ENCODE measurements at regions not wholly inside any gene's neighbourhood (a gene's known extent, or its start where the extent isn't known, plus 50 kb on each side); places are given as distances from the start of the nearest gene placed in this dataset.

DNA sequence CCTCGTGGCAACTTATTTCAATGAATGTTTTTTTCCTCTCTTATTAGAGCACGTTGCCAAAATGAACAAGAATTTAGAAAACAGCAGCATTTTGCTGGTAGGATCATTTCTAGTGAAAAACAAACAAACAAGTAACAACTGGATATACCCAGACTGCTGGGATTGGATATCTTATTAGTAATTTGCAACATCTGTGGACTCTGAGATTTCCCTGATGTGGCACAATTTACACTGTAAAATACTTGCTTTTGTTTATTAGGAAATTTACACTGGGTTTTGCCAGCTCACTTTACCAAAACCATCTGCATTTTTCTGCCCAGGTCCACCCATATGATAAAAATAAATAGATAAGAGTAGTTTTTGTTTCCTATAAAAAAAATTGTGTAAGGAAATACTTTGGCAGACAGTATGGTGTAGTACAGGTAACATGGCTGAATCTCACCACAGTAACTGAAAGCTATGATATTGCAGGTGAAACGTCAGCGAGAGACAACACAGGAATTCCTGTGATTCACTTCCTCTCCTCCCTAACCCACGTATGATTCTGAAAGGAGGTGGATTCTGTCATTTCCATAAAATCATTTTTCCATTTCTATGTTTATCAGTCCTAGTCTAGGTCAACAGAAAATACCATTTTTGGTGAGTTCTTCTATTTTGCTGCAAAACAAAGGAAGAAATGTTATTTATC lies 176.2 kb upstream of the NOVA1 start:
- no peak overlapping the region for H3K27ac ChIP-seq (ENCODE audit: low read length)
- ChIA-PET CTCF (no interaction called here), POLR2A (no interaction called here)
- no TSS peak for BruUV-seq (replicated peaks)
- in situ Hi-C loops (cut with HindIII; ENCODE audit: low pct_unique_long_range_greater_than_20kb, low sequenced_read_pairs) = no loop called here
- H3K4me3 ChIP-seq (ENCODE audit: low read depth in 2 of 2, low read length in 2 of 2) = no peak overlapping the region
- H3K9me3 ChIP-seq (ENCODE audit: control insufficient read depth, insufficient read depth, low read depth, low read length) = no peaks in the 10 kb centered on the region
- no peak for DNase-seq (ENCODE audit: low read depth, low spot score)
- no peaks in the 10 kb centered on the region for H3K36me3 ChIP-seq (ENCODE audit: control insufficient read depth, insufficient read depth, low read length)
- intact Hi-C loops (cut with micrococcal nuclease; ENCODE audit: unreplicated experiment) = no loop called here
- H3K27me3 ChIP-seq (ENCODE audit: control insufficient read depth, insufficient read depth, low read length) = no peaks in the 10 kb centered on the region
- no peak for ATAC-seq
- TF ChIP-seq, protein P1, sequence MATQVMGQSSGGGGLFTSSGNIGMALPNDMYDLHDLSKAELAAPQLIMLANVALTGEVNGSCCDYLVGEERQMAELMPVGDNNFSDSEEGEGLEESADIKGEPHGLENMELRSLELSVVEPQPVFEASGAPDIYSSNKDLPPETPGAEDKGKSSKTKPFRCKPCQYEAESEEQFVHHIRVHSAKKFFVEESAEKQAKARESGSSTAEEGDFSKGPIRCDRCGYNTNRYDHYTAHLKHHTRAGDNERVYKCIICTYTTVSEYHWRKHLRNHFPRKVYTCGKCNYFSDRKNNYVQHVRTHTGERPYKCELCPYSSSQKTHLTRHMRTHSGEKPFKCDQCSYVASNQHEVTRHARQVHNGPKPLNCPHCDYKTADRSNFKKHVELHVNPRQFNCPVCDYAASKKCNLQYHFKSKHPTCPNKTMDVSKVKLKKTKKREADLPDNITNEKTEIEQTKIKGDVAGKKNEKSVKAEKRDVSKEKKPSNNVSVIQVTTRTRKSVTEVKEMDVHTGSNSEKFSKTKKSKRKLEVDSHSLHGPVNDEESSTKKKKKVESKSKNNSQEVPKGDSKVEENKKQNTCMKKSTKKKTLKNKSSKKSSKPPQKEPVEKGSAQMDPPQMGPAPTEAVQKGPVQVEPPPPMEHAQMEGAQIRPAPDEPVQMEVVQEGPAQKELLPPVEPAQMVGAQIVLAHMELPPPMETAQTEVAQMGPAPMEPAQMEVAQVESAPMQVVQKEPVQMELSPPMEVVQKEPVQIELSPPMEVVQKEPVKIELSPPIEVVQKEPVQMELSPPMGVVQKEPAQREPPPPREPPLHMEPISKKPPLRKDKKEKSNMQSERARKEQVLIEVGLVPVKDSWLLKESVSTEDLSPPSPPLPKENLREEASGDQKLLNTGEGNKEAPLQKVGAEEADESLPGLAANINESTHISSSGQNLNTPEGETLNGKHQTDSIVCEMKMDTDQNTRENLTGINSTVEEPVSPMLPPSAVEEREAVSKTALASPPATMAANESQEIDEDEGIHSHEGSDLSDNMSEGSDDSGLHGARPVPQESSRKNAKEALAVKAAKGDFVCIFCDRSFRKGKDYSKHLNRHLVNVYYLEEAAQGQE (IDR thresholded peaks at IDR 0.05; ENCODE audit: insufficient read depth in 1 of 2, low read depth in 2 of 2, low read length in 1 of 2) = no peak
- TF ChIP-seq SIN3A (IDR thresholded peaks at IDR 0.05; ENCODE audit: borderline replicate concordance, insufficient read depth, low read depth, low read length) (no peak), TCF7L2 (IDR thresholded peaks at IDR 0.05; ENCODE audit: low read depth, low read length) (no peak), POLR2AphosphoS5 (IDR thresholded peaks at IDR 0.05; ENCODE audit: low read depth, low read length) (no peak)
- TF ChIP-seq, protein P2, sequence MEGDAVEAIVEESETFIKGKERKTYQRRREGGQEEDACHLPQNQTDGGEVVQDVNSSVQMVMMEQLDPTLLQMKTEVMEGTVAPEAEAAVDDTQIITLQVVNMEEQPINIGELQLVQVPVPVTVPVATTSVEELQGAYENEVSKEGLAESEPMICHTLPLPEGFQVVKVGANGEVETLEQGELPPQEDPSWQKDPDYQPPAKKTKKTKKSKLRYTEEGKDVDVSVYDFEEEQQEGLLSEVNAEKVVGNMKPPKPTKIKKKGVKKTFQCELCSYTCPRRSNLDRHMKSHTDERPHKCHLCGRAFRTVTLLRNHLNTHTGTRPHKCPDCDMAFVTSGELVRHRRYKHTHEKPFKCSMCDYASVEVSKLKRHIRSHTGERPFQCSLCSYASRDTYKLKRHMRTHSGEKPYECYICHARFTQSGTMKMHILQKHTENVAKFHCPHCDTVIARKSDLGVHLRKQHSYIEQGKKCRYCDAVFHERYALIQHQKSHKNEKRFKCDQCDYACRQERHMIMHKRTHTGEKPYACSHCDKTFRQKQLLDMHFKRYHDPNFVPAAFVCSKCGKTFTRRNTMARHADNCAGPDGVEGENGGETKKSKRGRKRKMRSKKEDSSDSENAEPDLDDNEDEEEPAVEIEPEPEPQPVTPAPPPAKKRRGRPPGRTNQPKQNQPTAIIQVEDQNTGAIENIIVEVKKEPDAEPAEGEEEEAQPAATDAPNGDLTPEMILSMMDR (IDR thresholded peaks at IDR 0.05) = no peak
- no peaks in the 10 kb centered on the region for H3K4me1 ChIP-seq (ENCODE audit: control insufficient read depth, insufficient read depth, low read length)

DNA sequence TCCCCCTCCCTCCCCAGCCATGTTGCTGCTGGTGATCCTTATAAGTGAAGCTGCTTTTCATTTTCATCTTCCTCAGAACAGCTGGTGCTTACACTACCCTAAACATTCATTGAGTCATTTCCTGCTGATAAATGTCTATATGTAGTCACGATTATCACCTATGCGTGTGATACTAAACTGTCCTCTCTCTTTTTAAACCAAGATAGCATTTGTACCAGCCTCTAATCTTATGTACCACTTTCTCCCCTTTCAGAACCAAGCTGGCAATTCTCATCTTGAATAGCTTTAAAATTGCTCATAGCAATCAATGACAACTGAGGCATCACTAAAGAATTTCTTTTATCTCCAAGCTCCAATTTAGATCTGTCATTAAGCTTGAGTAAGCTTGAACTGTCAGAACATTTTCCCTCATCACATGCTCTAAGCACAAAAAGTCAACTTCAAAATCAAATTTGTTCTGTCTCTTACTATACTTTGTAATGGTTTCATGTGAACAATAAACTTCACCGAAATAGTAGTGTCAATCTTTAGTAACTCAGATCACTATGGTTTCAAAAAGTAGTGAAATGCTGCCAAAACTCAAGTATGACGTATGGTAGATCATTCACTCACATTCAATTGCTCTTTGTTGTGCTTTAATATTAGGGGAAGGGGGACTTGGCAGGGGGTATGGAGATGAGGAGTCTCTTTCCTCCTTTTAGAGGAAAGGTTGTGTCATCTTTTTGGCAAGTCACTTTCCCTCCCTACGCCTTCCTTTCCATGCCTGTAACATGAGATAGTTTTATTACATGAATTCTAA lies 178.1 kb upstream of the NOVA1 start:
- H3K4me3 ChIP-seq (ENCODE audit: low read depth in 2 of 2, low read length in 2 of 2) = peak overlapping the region in 1 of 2 experiments; percentile 34; a peak in 2 of 4 replicates

More for the DNA sequence above, 178.1 kb upstream of the NOVA1 start:
- BruUV-seq (replicated peaks) = no TSS peak
- H3K4me1 ChIP-seq (ENCODE audit: control insufficient read depth, insufficient read depth, low read length) = no peaks in the 10 kb centered on the region
- H3K36me3 ChIP-seq (ENCODE audit: control insufficient read depth, insufficient read depth, low read length) = no peaks in the 10 kb centered on the region
- no peak overlapping the region for H3K27ac ChIP-seq (ENCODE audit: low read length)
- no peaks in the 10 kb centered on the region for H3K27me3 ChIP-seq (ENCODE audit: control insufficient read depth, insufficient read depth, low read length)
- ATAC-seq (no peak; the same call in 1 of the 2 replicates), DNase-seq (ENCODE audit: low read depth, low spot score) (peak; percentile 61)
- POLR2A ChIA-PET = no interaction called here
- in situ Hi-C loops (cut with HindIII; ENCODE audit: low pct_unique_long_range_greater_than_20kb, low sequenced_read_pairs) = no loop called here
- CTCF ChIA-PET = interaction anchor here (0.5 kb wide), 1 partner anchor 434 kb away, joined by 3 read pairs; no protein-coding TSS in a partner anchor
- intact Hi-C loops (cut with micrococcal nuclease; ENCODE audit: unreplicated experiment) = no loop called here
- no peak for TF ChIP-seq POLR2AphosphoS5 (IDR thresholded peaks at IDR 0.05; ENCODE audit: low read depth, low read length)
- no peak for TF ChIP-seq TCF7L2 (IDR thresholded peaks at IDR 0.05; ENCODE audit: low read depth, low read length)
- TF ChIP-seq, protein P1 (IDR thresholded peaks at IDR 0.05; ENCODE audit: insufficient read depth in 1 of 2, low read depth in 2 of 2, low read length in 1 of 2) = no peak
- no peak for TF ChIP-seq SIN3A (IDR thresholded peaks at IDR 0.05; ENCODE audit: borderline replicate concordance, insufficient read depth, low read depth, low read length)
- TF ChIP-seq, protein P2 (IDR thresholded peaks at IDR 0.05) = no peak
- no peaks in the 10 kb centered on the region for H3K9me3 ChIP-seq (ENCODE audit: control insufficient read depth, insufficient read depth, low read depth, low read length)
